ENCODE measurements at regions not wholly inside any gene's neighbourhood (a gene's known extent, or its start where the extent isn't known, plus 50 kb on each side); places are given as distances from the start of the nearest gene placed in this dataset.

GRCh38 chr5:148913985-148914431 lies 87.6 kb downstream of the ADRB2 start:
- DNase-seq = no peak

GRCh38 chr5:148915224-148915817 lies 88.9 kb downstream of the ADRB2 start:
- DNase-seq = no peak

- no peak for DNase-seq
Observed at GRCh38 chr5:148920646-148921288, 94.4 kb downstream of the ADRB2 start.

- DNase-seq = no peak
Observed at GRCh38 chr5:148921350-148921749, 94.9 kb downstream of the ADRB2 start.

- DNase-seq = no peak
Observed at GRCh38 chr5:148922606-148923005, 96.2 kb downstream of the ADRB2 start.

GRCh38 chr5:148923023-148923422 lies 96.6 kb downstream of the ADRB2 start:
- no peak for DNase-seq

- no peak for DNase-seq
Observed at GRCh38 chr5:148924817-148925216, 98.4 kb downstream of the ADRB2 start.

- DNase-seq = no peak
Observed at GRCh38 chr5:148926207-148926606, 99.8 kb downstream of the ADRB2 start.

- DNase-seq = no peak
Observed at GRCh38 chr5:148927307-148927946, 101.0 kb downstream of the ADRB2 start.

GRCh38 chr5:148928141-148928540 lies 101.7 kb downstream of the ADRB2 start:
- DNase-seq = no peak

GRCh38 chr5:148931453-148932057 lies 105.1 kb downstream of the ADRB2 start:
- no peak for DNase-seq

- DNase-seq = no peak
Observed at GRCh38 chr5:148932355-148932935, 106.0 kb downstream of the ADRB2 start.

- no peak for DNase-seq
Observed at GRCh38 chr5:148933903-148934432, 107.6 kb downstream of the ADRB2 start.

GRCh38 chr5:148934895-148935400 lies 108.5 kb downstream of the ADRB2 start:
- DNase-seq = no peak

GRCh38 chr5:148937239-148937638 lies 110.8 kb downstream of the ADRB2 start:
- no peak for DNase-seq

GRCh38 chr5:148937830-148938521 lies 111.6 kb downstream of the ADRB2 start:
- DNase-seq = no peak

GRCh38 chr5:148938522-148938882 lies 112.1 kb downstream of the ADRB2 start:
- DNase-seq = no peak

- no peak for DNase-seq
Observed at GRCh38 chr5:148939676-148940075, 113.3 kb downstream of the ADRB2 start.

- DNase-seq = no peak
Observed at GRCh38 chr5:148941810-148942209, 115.4 kb downstream of the ADRB2 start.

GRCh38 chr5:148949841-148950470 lies 112.9 kb downstream of the SH3TC2 start:
- no peak for DNase-seq

- DNase-seq = no peak
Observed at GRCh38 chr5:148950471-148950863, 112.4 kb downstream of the SH3TC2 start.

- no peak for DNase-seq
Observed at GRCh38 chr5:148950892-148951291, 112.0 kb downstream of the SH3TC2 start.
